ENCODE measurements at regions not wholly inside any gene's neighbourhood (a gene's known extent, or its start where the extent isn't known, plus 50 kb on each side); places are given as distances from the start of the nearest gene placed in this dataset.
"Not testable (repeated sequence)": the region's sequence is repeated elsewhere in the genome, so short reads cannot be mapped to it uniquely, and the experiment has no call there.

DNA sequence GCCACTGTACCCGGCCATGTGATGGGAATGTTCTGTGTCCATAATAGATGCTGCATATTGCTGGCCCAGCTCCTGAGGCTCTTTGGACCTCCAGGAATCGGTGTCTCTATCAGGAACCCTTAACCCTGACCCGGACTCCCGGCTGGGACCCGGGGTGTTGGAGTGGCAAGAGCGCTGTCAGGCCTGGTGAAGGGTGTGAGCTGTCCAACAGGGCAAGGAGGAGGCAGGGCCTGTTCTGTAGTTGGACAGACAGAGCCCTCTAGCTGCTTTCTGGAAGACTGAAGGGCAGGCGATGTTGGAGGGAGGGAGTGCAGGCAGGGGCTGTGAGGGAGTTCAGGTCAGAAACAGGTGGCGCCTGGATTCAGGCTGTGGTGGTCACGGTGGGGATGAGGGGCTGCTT is 3082.3 kb downstream of the RPIA start:
- in situ Hi-C loops (cut with HindIII; ENCODE audit: low pct_unique_long_range_greater_than_20kb, low sequenced_read_pairs), result not testable (repeated sequence)
- DNase-seq (ENCODE audit: low read depth, low spot score), result peak; percentile 36

DNA sequence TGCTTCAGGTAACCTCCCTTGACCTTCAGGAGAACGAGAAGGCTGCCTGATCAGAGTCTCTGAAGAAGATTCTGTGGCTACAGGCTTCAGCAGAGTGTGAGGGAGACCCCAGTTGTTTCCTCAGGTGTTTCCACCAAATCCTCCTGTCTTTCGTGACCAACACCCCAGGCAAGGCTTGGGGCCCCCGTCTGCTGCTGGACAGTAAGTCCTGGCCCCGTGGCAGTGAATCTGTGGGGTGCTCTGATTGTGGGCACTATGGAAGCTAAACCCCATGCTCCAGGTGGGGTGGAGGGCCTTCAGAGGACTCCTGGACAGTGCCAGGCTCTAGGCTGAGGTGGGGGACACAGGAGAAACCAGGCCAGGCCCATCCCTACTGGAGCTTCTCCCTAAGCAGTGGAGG is 3083.7 kb downstream of the RPIA start:
- in situ Hi-C loops (cut with HindIII; ENCODE audit: low pct_unique_long_range_greater_than_20kb, low sequenced_read_pairs); DNase-seq (ENCODE audit: low read depth, low spot score): not testable (repeated sequence)

- in situ Hi-C loops (cut with HindIII; ENCODE audit: low pct_unique_long_range_greater_than_20kb, low sequenced_read_pairs); DNase-seq (ENCODE audit: low read depth, low spot score): not testable (repeated sequence)
Measured at GRCh38 chr2:91780324-91780723, 3088.9 kb downstream of the RPIA start.

DNA sequence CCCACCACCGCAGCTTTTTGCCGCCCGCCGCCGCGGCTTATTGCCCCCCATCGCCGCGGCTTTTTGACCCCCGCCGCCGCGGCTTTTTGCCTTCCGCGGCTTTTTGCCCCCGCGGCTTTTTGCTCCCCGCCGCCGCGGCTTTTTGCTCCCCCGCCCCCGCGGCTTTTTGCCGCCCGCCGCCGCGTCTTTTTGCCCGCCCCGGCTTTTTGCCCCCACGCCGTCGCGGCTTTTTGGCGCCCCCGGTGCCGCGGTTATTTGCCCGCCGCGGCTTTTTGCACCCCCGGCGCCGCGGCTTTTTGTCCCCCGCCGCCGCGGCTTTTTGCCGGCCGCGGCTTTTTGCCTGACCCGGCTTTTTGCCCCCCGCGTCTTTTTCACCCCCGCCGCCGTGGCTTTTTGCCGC is 3061.8 kb upstream of the TEKT4 start:
- DNase-seq (ENCODE audit: low read depth, low spot score); in situ Hi-C loops (cut with HindIII; ENCODE audit: low pct_unique_long_range_greater_than_20kb, low sequenced_read_pairs): not testable (repeated sequence)

- no peak for DNase-seq (ENCODE audit: low read depth, low spot score)
- in situ Hi-C loops (cut with HindIII; ENCODE audit: low pct_unique_long_range_greater_than_20kb, low sequenced_read_pairs), result no loop called here
Measured at GRCh38 chr2:91839904-91840868, 3031.0 kb upstream of the TEKT4 start.

- in situ Hi-C loops (cut with HindIII; ENCODE audit: low pct_unique_long_range_greater_than_20kb, low sequenced_read_pairs); DNase-seq (ENCODE audit: low read depth, low spot score): not testable (repeated sequence)
Measured at GRCh38 chr2:91842264-91842663, 3029.0 kb upstream of the TEKT4 start.

DNA sequence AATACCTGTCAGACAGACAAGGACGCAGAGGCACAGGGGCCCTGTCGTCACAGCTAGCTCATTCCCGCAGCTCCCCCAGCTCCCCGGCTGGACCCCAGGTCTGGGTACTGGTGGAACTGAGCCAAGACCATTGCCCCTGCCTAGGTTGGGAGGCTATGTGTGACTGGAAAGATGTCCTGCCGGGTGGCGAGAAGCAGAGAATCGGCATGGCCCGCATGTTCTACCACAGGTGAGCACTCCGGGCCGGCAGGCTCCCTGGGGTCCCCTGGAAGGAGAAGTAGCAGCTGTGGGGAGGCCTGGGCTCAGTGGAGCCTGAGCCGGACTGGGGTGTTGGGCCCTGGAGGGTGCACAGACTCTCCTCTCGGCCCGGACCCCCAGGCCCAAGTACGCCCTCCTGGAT is 3028.3 kb upstream of the TEKT4 start:
- in situ Hi-C loops (cut with HindIII; ENCODE audit: low pct_unique_long_range_greater_than_20kb, low sequenced_read_pairs); DNase-seq (ENCODE audit: low read depth, low spot score): not testable (repeated sequence)

DNA sequence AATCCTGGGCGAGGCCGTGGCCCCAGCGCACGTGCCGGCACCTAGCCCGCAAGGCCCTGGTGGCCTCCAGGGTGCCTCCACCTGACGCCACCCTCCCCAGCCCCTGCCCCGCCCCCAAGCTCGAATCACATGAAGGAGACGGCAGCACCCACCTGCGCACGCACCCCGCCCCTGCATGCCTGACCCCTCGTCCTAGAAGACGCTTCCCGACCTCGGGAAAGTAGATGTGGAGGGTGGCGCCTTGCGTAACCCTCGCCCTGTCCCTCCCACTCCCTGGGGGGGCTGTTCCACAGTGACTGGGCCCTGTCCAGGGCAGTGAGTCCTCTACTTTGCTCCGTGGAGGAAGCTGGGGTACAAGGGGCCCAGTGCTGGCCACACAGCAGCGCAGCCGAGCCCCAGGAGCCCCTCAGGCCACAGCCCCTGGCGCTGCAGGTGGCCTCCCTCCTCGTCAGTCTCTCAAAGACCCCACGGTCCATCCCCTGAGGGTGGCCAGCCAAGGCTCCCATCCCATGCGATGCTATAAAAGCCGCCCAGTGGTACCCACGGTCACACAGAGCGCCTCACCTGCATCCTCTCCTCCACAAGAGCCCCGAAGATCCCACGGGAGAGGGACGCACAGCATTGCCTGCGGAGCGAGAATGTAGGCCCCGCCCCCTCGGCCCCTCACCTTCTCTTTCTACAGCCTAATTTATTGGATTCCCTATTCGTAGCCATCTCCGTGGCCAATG is 3027.3 kb upstream of the TEKT4 start:
- DNase-seq (ENCODE audit: low read depth, low spot score); in situ Hi-C loops (cut with HindIII; ENCODE audit: low pct_unique_long_range_greater_than_20kb, low sequenced_read_pairs): not testable (repeated sequence)

DNA sequence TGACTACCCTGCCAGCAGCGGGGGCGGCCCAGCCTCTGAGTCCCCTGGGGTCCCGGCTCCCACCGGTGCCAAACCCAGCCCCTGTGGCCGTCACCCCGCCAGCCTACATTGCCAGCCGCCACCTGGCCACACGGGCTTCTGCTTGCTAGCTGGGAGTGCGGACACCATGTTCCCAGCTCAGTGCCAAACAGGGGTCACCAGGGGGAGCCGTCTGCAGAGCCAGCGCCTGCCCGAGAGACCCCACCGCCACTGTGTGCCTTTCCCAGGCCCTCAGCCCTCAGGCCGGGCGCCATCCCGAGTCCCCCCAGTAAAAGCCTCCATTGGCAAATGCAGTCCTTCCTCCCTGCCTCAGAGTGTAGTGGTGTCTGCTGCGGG is 3026.8 kb upstream of the TEKT4 start:
- in situ Hi-C loops (cut with HindIII; ENCODE audit: low pct_unique_long_range_greater_than_20kb, low sequenced_read_pairs), result not testable (repeated sequence)

GRCh38 chr2:91846388-91846787 is 3024.8 kb upstream of the TEKT4 start:
- in situ Hi-C loops (cut with HindIII; ENCODE audit: low pct_unique_long_range_greater_than_20kb, low sequenced_read_pairs), result not testable (repeated sequence)

More for the DNA sequence above, 3026.8 kb upstream of the TEKT4 start:
- DNase-seq (ENCODE audit: low read depth, low spot score), result not testable (repeated sequence)

GRCh38 chr2:91851689-91852420 is 3019.4 kb upstream of the TEKT4 start:
- in situ Hi-C loops (cut with HindIII; ENCODE audit: low pct_unique_long_range_greater_than_20kb, low sequenced_read_pairs); DNase-seq (ENCODE audit: low read depth, low spot score): not testable (repeated sequence)

More at GRCh38 chr2:91846388-91846787, 3024.8 kb upstream of the TEKT4 start:
- DNase-seq (ENCODE audit: low read depth, low spot score), result not testable (repeated sequence)

DNA sequence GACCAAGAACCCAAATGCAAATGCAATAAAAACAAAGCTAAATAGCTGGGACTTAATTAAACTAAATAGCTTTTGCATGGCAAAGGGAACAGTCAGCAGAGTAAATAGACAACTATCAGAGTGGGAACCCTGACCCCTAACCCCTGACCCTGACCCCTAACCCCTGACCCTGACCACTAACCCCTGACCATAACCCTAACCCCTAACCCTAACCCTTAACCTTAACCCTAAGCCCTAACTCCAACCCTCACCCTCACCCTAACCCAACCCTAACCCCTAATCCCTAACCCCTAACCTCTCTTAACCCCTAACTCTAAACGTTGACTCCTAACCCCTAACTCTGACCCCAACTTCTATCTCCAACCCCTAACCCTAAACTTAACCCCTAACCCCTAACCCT is 3014.3 kb upstream of the TEKT4 start:
- in situ Hi-C loops (cut with HindIII; ENCODE audit: low pct_unique_long_range_greater_than_20kb, low sequenced_read_pairs); DNase-seq (ENCODE audit: low read depth, low spot score): not testable (repeated sequence)

DNA sequence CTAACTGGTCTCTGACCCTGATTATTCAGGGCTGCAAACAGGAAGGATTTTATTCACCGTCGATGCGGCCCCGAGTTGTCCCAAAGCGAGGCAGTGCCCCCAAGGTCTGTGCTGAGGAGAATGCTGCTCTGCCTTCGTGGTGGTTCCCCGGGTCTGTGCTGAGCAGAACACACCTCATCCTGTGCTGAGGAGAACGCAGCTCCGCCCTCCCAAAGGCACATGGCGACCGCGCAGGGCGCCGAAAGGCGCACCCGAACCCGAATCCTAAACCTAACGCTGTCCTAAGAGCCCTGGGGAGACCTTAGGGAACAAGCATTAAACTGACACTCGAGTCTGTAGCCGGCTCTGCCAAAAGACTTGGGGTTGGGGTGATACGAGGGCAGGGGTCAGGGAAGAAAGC is 3013.5 kb upstream of the TEKT4 start:
- peak; percentile 3 for DNase-seq (ENCODE audit: low read depth, low spot score)
- in situ Hi-C loops (cut with HindIII; ENCODE audit: low pct_unique_long_range_greater_than_20kb, low sequenced_read_pairs), result not testable (repeated sequence)

DNA sequence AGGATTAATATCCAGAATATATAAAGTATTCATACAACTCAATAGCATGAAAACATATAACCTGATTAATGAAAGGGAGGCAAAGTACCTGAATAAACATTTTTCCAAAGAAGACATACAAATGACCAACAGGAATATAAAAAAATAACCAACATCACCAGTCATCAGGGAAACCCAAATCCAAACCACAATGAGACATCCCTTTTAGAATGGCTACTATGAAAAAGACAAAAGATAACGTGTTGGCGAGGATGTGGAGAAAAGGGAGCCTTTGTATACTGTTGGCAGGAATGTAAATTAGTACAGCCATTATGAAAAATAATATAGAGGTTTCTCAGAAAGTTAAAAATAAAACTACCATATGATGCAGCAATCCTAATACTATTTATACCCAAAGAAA is 2999.5 kb upstream of the TEKT4 start:
- peak; percentile 73 for DNase-seq (ENCODE audit: low read depth, low spot score)
- in situ Hi-C loops (cut with HindIII; ENCODE audit: low pct_unique_long_range_greater_than_20kb, low sequenced_read_pairs), result not testable (repeated sequence)

GRCh38 chr2:91873416-91873815 is 2997.8 kb upstream of the TEKT4 start:
- in situ Hi-C loops (cut with HindIII; ENCODE audit: low pct_unique_long_range_greater_than_20kb, low sequenced_read_pairs); DNase-seq (ENCODE audit: low read depth, low spot score): not testable (repeated sequence)

DNA sequence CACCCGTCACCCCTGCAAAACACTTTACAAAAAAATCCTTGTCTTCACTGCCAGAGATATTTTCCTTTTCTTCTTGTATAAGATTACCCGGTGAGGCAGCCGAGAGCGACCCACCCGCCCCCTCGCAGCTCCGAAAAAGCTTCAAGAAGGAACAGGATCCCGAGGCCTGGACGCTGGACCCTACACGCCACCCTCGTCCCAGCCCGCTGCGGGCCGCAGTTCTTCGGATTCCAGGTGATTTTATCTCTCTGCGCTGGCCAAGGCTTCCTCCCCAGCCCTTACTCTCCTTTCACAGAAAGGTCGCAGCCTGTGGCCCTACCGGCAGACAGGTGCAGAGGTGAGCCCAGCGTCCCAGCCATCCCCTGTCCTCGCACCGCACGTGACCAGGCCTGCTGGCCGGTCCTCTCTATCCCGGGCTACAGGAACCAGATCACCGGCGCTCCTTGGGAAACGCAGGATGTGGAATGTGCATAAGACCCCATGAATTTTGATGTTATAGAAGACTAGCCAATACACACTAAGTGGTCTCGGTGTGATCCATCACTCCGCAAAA is 2993.5 kb upstream of the TEKT4 start:
- in situ Hi-C loops (cut with HindIII; ENCODE audit: low pct_unique_long_range_greater_than_20kb, low sequenced_read_pairs); DNase-seq (ENCODE audit: low read depth, low spot score): not testable (repeated sequence)

DNA sequence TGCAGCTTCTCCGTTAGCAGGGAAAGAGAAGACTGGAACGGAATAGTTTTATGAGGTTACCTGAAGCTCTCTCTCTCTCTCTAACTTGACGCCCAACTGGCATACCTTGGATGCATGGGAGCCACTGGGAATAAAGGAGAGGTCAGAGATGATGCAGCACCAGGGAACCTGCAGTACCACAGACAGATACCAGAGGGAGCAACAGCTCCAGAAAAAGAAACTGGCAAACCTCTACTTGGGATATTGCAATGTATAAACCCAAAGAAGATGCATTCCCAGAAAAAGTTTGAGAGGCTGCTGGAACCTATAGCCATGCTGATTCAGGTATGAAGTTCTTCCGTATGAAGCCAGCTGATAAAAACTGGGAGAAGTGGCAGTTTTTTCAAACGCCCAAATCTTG is 2976.1 kb upstream of the TEKT4 start:
- in situ Hi-C loops (cut with HindIII; ENCODE audit: low pct_unique_long_range_greater_than_20kb, low sequenced_read_pairs), result not testable (repeated sequence)
- DNase-seq (ENCODE audit: low read depth, low spot score), result peak; percentile 10

All from SK-MEL-5 (cell line).